ENCODE measurements at regions not wholly inside any gene's neighbourhood (a gene's known extent, or its start where the extent isn't known, plus 50 kb on each side); places are given as distances from the start of the nearest gene placed in this dataset.

DNA sequence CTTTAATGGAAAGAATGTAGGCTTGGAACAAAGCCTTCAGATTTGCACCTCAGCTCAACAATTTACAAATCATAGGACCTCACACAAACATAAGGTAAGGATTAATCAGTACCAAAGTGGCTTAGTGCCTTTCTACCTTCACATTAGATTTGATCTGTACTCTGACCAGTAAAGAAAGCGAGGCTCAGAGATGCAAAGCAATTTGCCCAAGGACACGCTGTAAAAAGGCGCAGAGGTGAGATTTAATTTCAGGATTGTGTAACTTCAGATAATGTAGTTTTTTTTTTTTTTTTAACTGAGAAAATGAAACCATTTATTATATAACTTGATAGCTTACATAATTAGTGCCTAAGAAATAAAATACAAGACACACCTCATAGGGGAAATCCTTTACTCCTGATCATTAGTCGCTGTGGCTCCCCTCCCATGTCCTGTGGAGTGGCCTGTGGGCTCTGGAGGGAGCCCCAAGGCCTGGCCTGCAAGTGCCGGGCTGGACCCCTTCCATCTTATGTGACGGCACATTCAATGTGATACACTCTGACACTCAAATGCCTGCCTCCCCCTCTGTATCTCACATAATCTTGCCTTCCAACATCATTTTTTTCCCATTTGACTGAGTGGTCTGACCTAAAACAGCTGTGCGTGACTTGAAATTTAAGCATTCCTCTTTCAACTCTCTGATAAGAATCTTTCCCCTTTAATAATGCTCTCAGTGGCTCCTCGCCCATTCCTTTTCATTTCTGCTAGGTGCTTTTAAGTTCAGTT lies 426.5 kb upstream of the DAB1 start:
- no peak for DNase-seq

DNA sequence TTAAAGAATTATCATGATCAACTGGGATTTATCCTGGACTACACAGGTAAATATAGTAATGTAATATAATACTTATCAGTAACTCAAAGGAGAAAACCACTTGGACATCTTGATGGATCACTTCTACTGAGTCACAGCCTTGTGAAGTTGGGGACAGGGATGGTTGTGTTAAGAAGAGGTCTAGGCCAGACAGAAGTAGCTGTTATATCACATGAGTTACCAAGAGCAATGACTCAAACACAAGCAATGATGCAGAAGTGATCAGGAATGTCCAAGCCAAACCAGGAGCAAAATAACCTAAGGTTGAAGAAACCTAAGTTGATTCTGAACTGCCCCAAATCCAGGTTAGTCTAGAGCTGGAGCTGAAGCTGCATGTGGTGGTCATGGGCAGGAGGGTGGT lies 424.5 kb upstream of the DAB1 start:
- no peak for DNase-seq

DNA sequence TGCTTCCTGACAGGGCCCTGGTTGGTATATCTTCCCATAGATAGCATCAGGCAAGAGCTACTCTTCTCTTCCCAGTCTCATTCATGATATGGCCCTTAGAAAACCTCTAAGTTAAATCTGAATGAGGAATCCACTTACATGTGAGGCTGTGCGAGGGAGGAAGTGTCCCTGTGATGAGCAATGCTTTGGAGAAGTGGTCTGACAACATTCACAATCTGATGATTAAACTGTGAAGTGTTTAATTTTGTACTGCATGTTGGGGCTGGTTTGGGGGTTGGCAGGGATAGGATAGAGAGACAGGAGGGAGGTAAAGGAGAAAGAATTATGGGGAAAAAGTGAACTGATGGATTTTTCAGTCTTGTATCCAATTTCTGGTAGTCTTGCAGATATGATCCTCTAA lies 421.2 kb upstream of the DAB1 start:
- DNase-seq = no peak

DNA sequence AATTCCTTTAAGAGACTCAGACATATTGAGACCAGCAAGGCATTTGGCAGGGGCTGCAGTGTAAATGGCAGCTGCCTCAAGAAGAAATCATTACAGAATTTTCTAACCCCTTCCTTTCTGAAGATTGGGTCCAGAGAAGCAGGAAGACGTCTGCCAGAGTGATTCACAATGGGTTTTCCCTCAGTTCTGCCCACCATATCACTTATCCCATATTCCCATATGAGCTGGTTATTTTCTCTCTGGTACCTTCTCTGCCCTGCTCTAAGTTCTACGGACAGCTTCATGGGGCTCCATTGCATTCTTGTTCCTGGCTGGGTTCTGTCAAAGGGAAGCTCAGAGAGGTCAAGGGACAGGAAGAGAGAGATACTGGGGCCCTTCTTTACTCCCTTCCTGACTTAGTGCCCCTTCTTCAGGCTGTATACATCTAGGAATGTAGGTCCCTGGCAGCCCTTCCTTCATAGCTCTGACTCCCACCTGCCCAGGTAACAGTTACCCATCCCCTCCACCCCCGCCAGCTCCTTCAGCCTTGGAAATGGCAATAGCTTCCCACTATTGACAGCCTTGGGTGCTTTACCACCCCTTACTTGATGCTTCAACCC lies 420.6 kb upstream of the DAB1 start:
- no peak for DNase-seq

DNA sequence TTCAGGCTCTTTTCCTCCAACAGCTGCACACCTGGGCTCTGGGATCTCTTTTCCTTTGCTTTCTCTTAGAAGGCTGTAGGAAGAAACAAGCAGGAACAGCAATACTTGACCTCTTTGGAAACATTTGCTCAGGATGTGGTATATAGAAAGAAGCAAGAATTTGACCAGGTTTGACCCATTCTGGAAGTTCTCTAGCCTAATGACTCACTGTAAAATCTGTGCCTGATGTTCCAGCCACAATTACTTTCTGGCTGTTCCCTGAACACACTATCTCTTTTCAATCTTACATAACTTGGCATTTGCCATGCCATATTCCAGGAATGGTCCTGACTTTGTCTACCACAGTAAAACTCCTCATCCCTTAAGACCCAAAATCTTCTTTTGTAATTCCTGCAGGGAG lies 419.9 kb upstream of the DAB1 start:
- DNase-seq = no peak

GRCh38 chr1:57839526-57839925 lies 415.7 kb upstream of the DAB1 start:
- no peak for DNase-seq

GRCh38 chr1:57839067-57839466 lies 415.2 kb upstream of the DAB1 start:
- no peak for DNase-seq

DNA sequence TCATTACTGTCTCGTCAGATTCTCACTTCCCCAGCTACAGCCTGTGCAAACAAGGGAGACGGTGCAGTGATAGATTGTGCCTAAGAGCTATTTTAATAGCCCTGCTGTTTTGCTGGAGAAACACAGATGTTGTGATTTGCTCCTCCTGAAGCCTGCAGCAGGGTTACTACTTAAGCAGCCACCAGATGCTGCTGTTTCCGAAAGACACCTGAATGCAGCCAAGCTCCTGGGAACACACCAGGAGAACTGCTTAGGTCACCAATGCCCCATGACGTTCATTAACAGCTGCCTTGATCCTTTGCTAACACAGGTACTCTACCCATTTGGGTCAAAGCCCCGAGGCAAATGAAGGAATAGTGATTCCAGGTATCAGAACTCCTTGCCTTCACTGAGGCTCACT lies 411.8 kb upstream of the DAB1 start:
- DNase-seq = no peak

DNA sequence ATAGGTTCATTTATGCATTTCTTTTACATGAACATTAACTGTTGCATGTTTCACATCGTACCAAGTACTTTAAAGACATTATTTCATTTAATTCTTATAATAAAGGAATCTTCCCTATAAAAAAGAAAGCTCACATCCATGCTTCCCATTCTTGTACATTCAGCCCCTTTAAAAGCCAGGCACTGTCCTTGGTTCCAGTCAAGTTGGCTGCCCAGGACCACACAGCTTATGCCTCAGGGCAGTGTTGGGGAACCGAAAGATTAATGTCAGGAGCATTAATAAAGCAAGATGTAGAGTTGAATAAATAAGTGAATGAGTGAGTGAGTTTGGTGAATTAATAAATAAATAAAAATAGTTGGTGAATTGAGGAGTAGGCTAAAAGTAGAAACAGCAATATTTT lies 409.4 kb upstream of the DAB1 start:
- DNase-seq = no peak

DNA sequence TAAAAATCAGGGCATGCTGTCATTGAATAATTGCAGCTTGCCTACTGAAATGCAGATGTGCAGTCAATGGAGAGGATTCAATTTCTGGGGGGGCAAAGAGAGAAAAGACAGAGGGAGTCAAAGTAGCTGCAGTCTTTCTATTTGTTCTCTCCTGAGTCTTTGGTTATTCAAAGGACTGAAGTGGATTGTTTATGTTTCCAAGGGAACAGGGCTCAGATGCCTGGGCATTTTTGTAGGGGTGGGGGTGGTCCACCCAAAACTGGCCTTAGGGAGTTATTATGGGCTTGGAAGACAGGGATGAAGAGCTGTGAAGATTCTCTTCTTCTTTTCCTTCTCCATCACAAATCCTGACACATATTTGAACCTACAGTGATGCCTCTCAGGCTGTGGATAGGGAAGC lies 408.8 kb upstream of the DAB1 start:
- DNase-seq = no peak

DNA sequence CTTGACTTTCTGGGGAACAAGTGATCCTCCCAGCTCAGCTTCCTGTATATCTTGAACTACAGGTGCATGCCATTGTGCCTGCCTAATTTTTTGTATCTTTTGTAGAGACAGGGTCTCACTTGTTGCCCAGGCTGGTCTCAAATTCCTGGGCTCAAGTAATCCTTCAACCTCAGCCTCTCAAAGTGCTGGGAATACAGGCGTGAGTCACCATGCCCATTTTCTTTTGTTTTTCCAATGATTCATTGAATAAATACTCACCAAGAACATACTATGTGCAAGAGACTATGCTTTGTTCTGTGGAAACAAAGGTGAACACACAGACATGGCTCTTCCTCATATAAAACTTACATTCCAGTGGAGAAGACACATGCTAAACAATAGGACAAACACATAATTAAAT lies 407.8 kb upstream of the DAB1 start:
- DNase-seq = no peak

- no peak for DNase-seq
These were observed 402.7 kb upstream of the DAB1 start for GRCh38 chr1:57826535-57826934.

DNA sequence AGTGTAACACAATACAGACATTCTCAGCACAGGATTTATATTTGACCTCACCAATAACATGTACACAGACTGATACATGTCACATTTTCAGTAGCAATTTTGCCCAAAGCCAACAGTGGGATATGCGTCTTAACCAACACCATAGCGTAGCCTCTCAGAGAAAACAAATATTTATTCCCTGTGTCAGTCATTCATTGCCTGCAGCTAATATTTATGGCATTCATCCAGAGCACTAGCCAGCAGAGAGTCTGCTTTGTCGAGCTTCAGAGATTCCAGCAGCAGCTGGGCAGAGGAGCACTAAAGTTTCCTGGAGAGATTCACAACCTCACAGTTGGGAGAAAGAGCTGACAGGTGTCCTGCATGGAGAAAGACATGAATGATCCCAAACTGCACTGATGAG lies 400.7 kb upstream of the DAB1 start:
- no peak for DNase-seq

GRCh38 chr1:57820356-57821095 lies 396.7 kb upstream of the DAB1 start:
- DNase-seq = no peak

- DNase-seq = no peak
These were observed 396.0 kb upstream of the DAB1 start for GRCh38 chr1:57819893-57820292.

GRCh38 chr1:57803586-57803985 lies 379.7 kb upstream of the DAB1 start:
- no peak for DNase-seq

DNA sequence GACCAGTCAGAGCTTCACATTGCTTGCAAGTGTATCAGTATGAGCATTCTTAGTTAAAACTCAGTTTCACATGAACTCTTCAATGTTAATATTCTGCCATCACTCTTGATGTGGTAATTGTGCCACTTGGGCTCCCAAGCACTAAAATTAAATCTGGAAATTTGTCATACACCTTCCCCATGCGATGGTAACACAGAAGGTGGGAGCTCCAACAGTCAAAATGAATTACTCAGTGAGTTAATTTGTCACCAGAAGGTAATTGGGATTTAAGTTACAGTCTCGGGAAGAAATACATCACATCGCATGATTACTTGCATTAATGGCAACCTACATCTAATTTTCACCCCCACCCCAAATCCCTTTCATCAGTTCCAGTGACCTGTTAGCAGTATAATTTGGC lies 376.5 kb upstream of the DAB1 start:
- DNase-seq = no peak

- no peak for DNase-seq
These were observed 375.7 kb upstream of the DAB1 start for GRCh38 chr1:57799490-57800115.

DNA sequence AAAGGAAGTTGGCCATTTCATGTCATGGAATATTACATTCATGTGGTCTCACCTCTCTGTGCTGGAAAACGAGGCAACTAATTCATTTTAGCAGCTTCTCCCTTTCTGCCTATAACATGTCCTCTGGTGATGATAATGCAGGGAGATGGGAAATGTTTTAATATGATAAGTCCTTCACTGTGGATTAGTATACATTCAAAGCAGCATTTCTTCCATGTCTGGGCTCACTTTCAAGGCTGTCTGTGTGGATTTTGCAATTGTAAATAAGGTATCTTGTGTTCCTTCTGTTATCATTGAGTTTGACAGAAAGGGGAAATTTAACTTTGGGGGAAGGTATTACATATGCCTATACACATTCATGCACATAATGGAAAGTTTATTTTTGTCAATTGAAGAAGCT lies 374.7 kb upstream of the DAB1 start:
- DNase-seq = no peak

- no peak for DNase-seq
These were observed 373.2 kb upstream of the DAB1 start for GRCh38 chr1:57797084-57797483.

DNA sequence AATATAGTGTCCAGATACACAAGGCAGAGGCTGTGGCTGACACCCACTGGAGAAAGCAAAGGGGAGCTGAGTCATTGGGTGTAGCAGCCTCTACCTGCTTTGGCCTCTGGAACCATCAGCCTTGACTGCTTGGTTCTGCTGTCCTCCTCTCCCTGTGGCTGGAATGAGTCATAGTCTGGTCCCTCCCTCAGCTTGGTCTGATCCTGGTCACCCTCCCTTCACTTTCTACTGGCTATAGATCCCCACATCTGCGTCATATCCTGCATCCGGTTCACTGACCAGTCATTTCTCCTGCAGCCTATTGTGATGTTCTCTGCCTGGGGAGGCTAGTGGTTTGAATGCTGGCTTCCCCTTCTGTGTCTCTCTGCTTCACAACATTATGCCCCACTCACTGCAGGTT lies 372.8 kb upstream of the DAB1 start:
- DNase-seq = no peak

DNA sequence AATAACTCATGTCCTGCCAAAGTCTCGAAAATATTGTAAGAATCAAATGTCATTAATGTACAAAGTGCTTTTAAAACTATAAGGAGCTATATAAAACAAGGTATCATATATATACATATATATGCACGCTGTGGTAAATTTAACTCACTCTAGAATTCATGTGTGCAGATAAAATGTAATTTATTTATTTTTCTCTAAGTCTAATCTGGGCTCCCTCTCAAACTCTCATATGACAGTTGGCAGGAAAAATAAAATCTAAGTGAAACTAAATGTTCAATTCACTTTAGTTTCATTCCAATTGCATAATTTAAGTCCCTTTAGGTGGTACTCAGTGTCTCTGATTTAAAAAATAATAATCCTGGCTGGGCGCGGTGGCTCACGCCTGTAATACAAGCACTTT lies 372.0 kb upstream of the DAB1 start:
- no peak for DNase-seq

GRCh38 chr1:57794078-57794477 lies 370.2 kb upstream of the DAB1 start:
- no peak for DNase-seq

GRCh38 chr1:57791497-57791896 lies 367.6 kb upstream of the DAB1 start:
- no peak for DNase-seq

All from T-helper 2 cell (primary cell).